ENCODE measurements at regions not wholly inside any gene's neighbourhood (a gene's known extent, or its start where the extent isn't known, plus 50 kb on each side); places are given as distances from the start of the nearest gene placed in this dataset.
"Not testable (repeated sequence)": the region's sequence is repeated elsewhere in the genome, so short reads cannot be mapped to it uniquely, and the experiment has no call there.

GRCh38 chr3:177483182-177483967 lies 286.1 kb upstream of the TBL1XR1 start:
- no peak for DNase-seq

GRCh38 chr3:177484206-177484605 lies 286.9 kb upstream of the TBL1XR1 start:
- no peak for DNase-seq

- DNase-seq, result no peak
These were observed 287.6 kb upstream of the TBL1XR1 start for GRCh38 chr3:177484926-177485325.

GRCh38 chr3:177487635-177488186 lies 290.4 kb upstream of the TBL1XR1 start:
- DNase-seq, result no peak

GRCh38 chr3:177488740-177489139 lies 291.5 kb upstream of the TBL1XR1 start:
- DNase-seq, result no peak

GRCh38 chr3:177490626-177491025 lies 293.3 kb upstream of the TBL1XR1 start:
- no peak for DNase-seq

GRCh38 chr3:177491296-177492032 lies 294.2 kb upstream of the TBL1XR1 start:
- no peak for DNase-seq

- DNase-seq, result no peak
These were observed 295.8 kb upstream of the TBL1XR1 start for GRCh38 chr3:177493091-177493490.

GRCh38 chr3:177494216-177494615 lies 296.9 kb upstream of the TBL1XR1 start:
- no peak for DNase-seq

- no peak for DNase-seq
These were observed 298.3 kb upstream of the TBL1XR1 start for GRCh38 chr3:177495566-177495965.

GRCh38 chr3:177498037-177498857 lies 301.0 kb upstream of the TBL1XR1 start:
- no peak for DNase-seq

- not testable (repeated sequence) for DNase-seq
These were observed 301.8 kb upstream of the TBL1XR1 start for GRCh38 chr3:177499039-177499438.

GRCh38 chr3:177499779-177500423 lies 302.6 kb upstream of the TBL1XR1 start:
- DNase-seq, result no peak

- DNase-seq, result no peak
These were observed 313.5 kb upstream of the TBL1XR1 start for GRCh38 chr3:177510693-177511216.

GRCh38 chr3:177512945-177513814 lies 315.9 kb upstream of the TBL1XR1 start:
- no peak for DNase-seq

- no peak for DNase-seq
These were observed 316.7 kb upstream of the TBL1XR1 start for GRCh38 chr3:177513815-177514610.

GRCh38 chr3:177514611-177515499 lies 317.6 kb upstream of the TBL1XR1 start:
- DNase-seq, result no peak

GRCh38 chr3:177515786-177516157 lies 318.5 kb upstream of the TBL1XR1 start:
- DNase-seq, result no peak

All from stimulated activated CD4-positive, alpha-beta T cell treated with anti-CD3 and anti-CD28 coated beads, Interleukin-1b, Interleukin-23, amount 100 ng/mL, for 48 hours (primary cell).